Panc1 (cell line): ENCODE measurements at regions not wholly inside any gene's neighbourhood (a gene's known extent, or its start where the extent isn't known, plus 50 kb on each side); places are given as distances from the start of the nearest gene placed in this dataset.

Experiments used
- ATAC-seq: fragments of 200-7000 bp; cut with Tn5 transposase; 2 replicates; pipeline ENCODE4 v1.9.1; 2020; ENCODE audit warnings: mild to moderate bottlenecking, moderate library complexity
- BruUV-seq: library from RNA; stranded (reverse); fragments of 400-500 nt; replicated peaks from 2 replicates; lab custom pipeline; 2021; lab: Mats Ljungman, UMichigan
- CTCF ChIA-PET: fragments of 300-600 bp; sonication (Branson Sonifier 250); formaldehyde crosslinking; loops from one replicate; lab custom pipeline; 2022; ENCODE audit warnings: antibody characterized with exemption; lab: Charles Lee
- POLR2A ChIA-PET: fragments of 300-600 bp; sonication (Branson Sonifier 250); formaldehyde crosslinking; loops from one replicate; lab custom pipeline; 2022; ENCODE audit warnings: antibody characterized with exemption; lab: Charles Lee
- DNase-seq: peaks from one replicate; pipeline ENCODE4 v3.0.0-alpha.2; 2010; ENCODE audit warnings: low read depth, low spot score
- H3K27ac ChIP-seq: 2 replicates; pipeline ENCODE4 v1.5.1; 2011; ENCODE audit warnings: mild to moderate bottlenecking, low read length, inconsistent platforms
- H3K27me3 ChIP-seq: fragments of 200-500 bp; sonication (Bioruptor generic); 2 replicates; pipeline ENCODE4 v1.6.0; 2014; ENCODE audit warnings: low read length, inconsistent platforms; ENCODE audit not compliant: control insufficient read depth, insufficient read depth
- H3K36me3 ChIP-seq: fragments of 200-500 bp; sonication (Bioruptor generic); 2 replicates; pipeline ENCODE4 v1.5.1; 2014; ENCODE audit warnings: inconsistent platforms, mild to moderate bottlenecking, low read length, moderate library complexity; ENCODE audit not compliant: control insufficient read depth, insufficient read depth
- H3K4me1 ChIP-seq: 2 replicates; pipeline ENCODE4 v1.5.1; 2011; ENCODE audit warnings: inconsistent platforms, mild to moderate bottlenecking, low read length, moderate library complexity; ENCODE audit not compliant: control insufficient read depth, insufficient read depth
- H3K4me3 ChIP-seq, 2 experiments: 2 replicates each; pipeline ENCODE4 v1.5.1; 2011 to 2012; ENCODE audit warnings: low read depth in 2 of 2, low read length in 2 of 2, mild to moderate bottlenecking in 2 of 2, inconsistent platforms in 1 of 2, moderate library complexity in 1 of 2
- H3K9me3 ChIP-seq: fragments of 200-500 bp; sonication (Bioruptor generic); 2 replicates; pipeline ENCODE4 v1.5.1; 2014; ENCODE audit warnings: low read depth, mild to moderate bottlenecking, inconsistent platforms, low read length, moderate library complexity; ENCODE audit not compliant: control insufficient read depth, insufficient read depth
- POLR2AphosphoS5 ChIP-seq: IDR thresholded peaks from 2 replicates; pipeline ENCODE4 v1.6.1; 2012; ENCODE audit warnings: mild to moderate bottlenecking, low read depth, low read length, moderate library complexity
- SIN3A ChIP-seq: IDR thresholded peaks from 2 replicates; pipeline ENCODE4 v1.6.1; 2012; ENCODE audit warnings: low read depth, mild to moderate bottlenecking, low read length, moderate library complexity, borderline replicate concordance; ENCODE audit not compliant: insufficient read depth
- TCF7L2 ChIP-seq: IDR thresholded peaks from 2 replicates; pipeline ENCODE4 v1.6.1; 2011; ENCODE audit warnings: mild to moderate bottlenecking, low read depth, low read length, inconsistent platforms
- in situ Hi-C: cut with HindIII; loops from 2 replicates; pipeline ENCODE4 v1.10.0; 2016; ENCODE audit warnings: low sequenced_read_pairs, low pct_unique_long_range_greater_than_20kb
- intact Hi-C: fragments of 100-400 bp; cut with micrococcal nuclease; formaldehyde crosslinking; loops from one replicate; pipeline ENCODE4 v1.10.0; 2022; ENCODE audit not compliant: unreplicated experiment
- TF ChIP-seq, protein P1 (sequence below), 2 experiments: IDR thresholded peaks; 2 replicates each; pipeline ENCODE4 v1.6.1; 2011 to 2012; ENCODE audit warnings: low read depth in 2 of 2, control low read depth in 1 of 2, low read length in 1 of 2, mild to moderate bottlenecking in 1 of 2, moderate library complexity in 1 of 2; ENCODE audit not compliant: insufficient read depth in 1 of 2
- TF ChIP-seq, protein P2 (sequence below): fragments of 450-650 bp; IDR thresholded peaks from 2 replicates; pipeline ENCODE4 v1.5.1; 2017; ENCODE audit warnings: mild to moderate bottlenecking

DNA sequence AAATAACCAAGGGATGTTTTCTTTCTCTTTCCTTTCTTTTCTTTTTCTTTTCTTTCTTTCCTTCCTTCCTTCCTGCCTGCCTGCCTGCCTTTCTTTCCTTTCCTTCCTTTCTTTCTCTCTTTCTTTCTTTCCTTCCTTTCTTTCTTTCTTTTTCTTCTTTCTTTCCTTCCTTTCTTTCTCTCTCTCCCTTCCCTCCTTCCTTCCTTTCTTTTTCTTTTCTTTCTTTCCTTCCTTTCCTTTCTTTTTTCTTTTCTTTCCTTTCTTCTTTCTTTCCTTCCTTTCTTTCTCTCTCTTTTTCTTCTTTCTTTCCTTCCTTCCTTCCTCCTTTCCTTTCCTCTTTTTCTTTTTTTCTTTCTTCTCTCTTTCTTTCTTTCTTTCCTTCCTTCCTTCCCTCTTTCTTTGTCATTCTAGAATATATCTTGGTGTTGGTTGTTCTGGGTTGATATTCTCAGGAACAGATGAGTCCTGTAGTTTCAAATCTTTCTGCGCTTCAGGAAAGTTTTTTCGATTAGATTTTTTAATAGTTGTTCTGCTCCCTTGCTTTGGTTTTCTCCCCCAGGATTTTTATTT lies 101.5 kb upstream of the FBXO11 start:
- TF ChIP-seq TCF7L2 = no peak
- TF ChIP-seq POLR2AphosphoS5 = no peak
- TF ChIP-seq, protein P1, sequence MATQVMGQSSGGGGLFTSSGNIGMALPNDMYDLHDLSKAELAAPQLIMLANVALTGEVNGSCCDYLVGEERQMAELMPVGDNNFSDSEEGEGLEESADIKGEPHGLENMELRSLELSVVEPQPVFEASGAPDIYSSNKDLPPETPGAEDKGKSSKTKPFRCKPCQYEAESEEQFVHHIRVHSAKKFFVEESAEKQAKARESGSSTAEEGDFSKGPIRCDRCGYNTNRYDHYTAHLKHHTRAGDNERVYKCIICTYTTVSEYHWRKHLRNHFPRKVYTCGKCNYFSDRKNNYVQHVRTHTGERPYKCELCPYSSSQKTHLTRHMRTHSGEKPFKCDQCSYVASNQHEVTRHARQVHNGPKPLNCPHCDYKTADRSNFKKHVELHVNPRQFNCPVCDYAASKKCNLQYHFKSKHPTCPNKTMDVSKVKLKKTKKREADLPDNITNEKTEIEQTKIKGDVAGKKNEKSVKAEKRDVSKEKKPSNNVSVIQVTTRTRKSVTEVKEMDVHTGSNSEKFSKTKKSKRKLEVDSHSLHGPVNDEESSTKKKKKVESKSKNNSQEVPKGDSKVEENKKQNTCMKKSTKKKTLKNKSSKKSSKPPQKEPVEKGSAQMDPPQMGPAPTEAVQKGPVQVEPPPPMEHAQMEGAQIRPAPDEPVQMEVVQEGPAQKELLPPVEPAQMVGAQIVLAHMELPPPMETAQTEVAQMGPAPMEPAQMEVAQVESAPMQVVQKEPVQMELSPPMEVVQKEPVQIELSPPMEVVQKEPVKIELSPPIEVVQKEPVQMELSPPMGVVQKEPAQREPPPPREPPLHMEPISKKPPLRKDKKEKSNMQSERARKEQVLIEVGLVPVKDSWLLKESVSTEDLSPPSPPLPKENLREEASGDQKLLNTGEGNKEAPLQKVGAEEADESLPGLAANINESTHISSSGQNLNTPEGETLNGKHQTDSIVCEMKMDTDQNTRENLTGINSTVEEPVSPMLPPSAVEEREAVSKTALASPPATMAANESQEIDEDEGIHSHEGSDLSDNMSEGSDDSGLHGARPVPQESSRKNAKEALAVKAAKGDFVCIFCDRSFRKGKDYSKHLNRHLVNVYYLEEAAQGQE (IDR thresholded peaks at IDR 0.05; ENCODE audit: insufficient read depth in 1 of 2, low read depth in 2 of 2, low read length in 1 of 2) = no peak
- TF ChIP-seq SIN3A = no peak
- TF ChIP-seq, protein P2, sequence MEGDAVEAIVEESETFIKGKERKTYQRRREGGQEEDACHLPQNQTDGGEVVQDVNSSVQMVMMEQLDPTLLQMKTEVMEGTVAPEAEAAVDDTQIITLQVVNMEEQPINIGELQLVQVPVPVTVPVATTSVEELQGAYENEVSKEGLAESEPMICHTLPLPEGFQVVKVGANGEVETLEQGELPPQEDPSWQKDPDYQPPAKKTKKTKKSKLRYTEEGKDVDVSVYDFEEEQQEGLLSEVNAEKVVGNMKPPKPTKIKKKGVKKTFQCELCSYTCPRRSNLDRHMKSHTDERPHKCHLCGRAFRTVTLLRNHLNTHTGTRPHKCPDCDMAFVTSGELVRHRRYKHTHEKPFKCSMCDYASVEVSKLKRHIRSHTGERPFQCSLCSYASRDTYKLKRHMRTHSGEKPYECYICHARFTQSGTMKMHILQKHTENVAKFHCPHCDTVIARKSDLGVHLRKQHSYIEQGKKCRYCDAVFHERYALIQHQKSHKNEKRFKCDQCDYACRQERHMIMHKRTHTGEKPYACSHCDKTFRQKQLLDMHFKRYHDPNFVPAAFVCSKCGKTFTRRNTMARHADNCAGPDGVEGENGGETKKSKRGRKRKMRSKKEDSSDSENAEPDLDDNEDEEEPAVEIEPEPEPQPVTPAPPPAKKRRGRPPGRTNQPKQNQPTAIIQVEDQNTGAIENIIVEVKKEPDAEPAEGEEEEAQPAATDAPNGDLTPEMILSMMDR = no peak
- Histone ChIP-seq H3K9me3 (no peaks in the 10 kb centered on the region), H3K4me1 (no peaks in the 10 kb centered on the region), H3K36me3 (no peaks in the 10 kb centered on the region), H3K27me3 (peaks cover 2% of the 10 kb centered on the region), H3K27ac (no peak overlapping the region), H3K4me3 (no peak overlapping the region)
- ChIA-PET POLR2A (no interaction called here), CTCF (no interaction called here)
- ATAC-seq (no peak), DNase-seq (no peak)
- intact Hi-C loops = no loop called here
- in situ Hi-C loops = no loop called here
- BruUV-seq = no TSS peak

DNA sequence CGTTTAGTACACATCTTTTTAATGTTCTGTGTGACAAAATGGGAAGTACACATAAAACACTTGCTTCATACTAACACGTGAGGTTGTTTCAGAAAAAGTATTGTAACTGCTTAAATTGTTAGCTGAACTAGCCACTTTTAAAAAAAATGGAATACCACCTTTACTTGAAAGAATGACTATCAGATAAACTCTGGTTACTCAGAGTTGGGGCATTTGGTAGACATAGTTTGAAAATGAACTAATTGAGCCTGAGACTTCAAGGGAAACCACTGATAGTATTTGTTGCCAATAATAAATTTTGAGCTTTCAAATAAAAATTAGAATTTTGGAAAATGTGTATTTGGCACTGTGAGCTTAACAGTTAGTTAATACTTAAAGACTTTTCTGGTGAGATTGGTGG lies 103.0 kb upstream of the FBXO11 start:
- TF ChIP-seq, protein P2 = no peak
- TF ChIP-seq TCF7L2 (no peak), POLR2AphosphoS5 (no peak), SIN3A (no peak)
- TF ChIP-seq, protein P1 (IDR thresholded peaks at IDR 0.05; ENCODE audit: insufficient read depth in 1 of 2, low read depth in 2 of 2, low read length in 1 of 2) = no peak
- in situ Hi-C loops (no loop called here), intact Hi-C loops (no loop called here)
- ATAC-seq (no peak), DNase-seq (no peak)
- Histone ChIP-seq H3K27ac (no peak overlapping the region), H3K9me3 (no peaks in the 10 kb centered on the region), H3K4me3 (no peak overlapping the region), H3K4me1 (no peaks in the 10 kb centered on the region), H3K36me3 (no peaks in the 10 kb centered on the region), H3K27me3 (peaks cover 2% of the 10 kb centered on the region)
- ChIA-PET POLR2A (no interaction called here), CTCF (no interaction called here)
- BruUV-seq = no TSS peak
